Activated naive CD4-positive, alpha-beta T cell treated with anti-CD3 and anti-CD28 coated beads, Interleukin-2, amount 10 ng/mL, durations not matched to agents 7 days and 5 days (primary cell): ENCODE measurements at regions not wholly inside any gene's neighbourhood (a gene's known extent, or its start where the extent isn't known, plus 50 kb on each side); places are given as distances from the start of the nearest gene placed in this dataset.

Source experiments
- CTCF ChIA-PET: fragments of 350-600 bp; sonication (Branson Sonifier 250); formaldehyde crosslinking; loops from one replicate; lab custom pipeline; 2021; ENCODE audit warnings: antibody characterized with exemption; lab: Charles Lee
- DNase-seq: peaks from one replicate; pipeline ENCODE4 v3.0.0-alpha.2; 2020
- H3K27ac Mint-ChIP-seq: one replicate; pipeline ENCODE4 v1.8.0; 2021; ENCODE audit warnings: mild to moderate bottlenecking, moderate library complexity, mixed read lengths
- H3K27me3 Mint-ChIP-seq: one replicate; pipeline ENCODE4 v1.8.0; 2021; ENCODE audit warnings: mild to moderate bottlenecking, mixed read lengths
- H3K36me3 Mint-ChIP-seq: one replicate; pipeline ENCODE4 v1.8.0; 2021; ENCODE audit warnings: mixed read lengths
- H3K4me1 Mint-ChIP-seq: one replicate; pipeline ENCODE4 v1.8.0; 2021; ENCODE audit warnings: mixed read lengths
- H3K4me3 Mint-ChIP-seq: one replicate; pipeline ENCODE4 v1.8.0; 2021; ENCODE audit warnings: mild to moderate bottlenecking, moderate library complexity, mixed read lengths
- H3K9me3 Mint-ChIP-seq: one replicate; pipeline ENCODE4 v1.8.0; 2021; ENCODE audit warnings: mixed read lengths

DNA sequence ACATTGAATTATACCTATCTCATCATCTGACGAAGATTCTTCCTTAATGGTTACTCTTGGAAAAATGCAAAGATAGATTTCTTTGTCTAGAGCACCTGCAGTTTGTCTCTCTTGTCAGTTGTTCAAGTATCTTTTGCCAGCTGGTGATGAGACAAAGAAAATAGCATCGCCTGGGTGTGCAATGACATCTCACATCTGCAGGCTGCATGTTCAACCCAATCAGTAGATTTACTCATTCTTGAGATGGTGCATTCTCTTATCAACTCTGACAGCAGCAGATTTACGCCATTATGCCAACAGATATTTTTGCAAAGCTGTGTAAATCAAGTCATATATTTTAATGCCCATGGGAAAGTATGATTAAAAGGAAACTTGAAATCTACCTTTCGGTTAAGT lies 164.6 kb upstream of the PDGFD start:
- H3K27ac Mint-ChIP-seq: no peak overlapping the region
- no peaks in the 10 kb centered on the region for H3K4me1 Mint-ChIP-seq
- no peaks in the 10 kb centered on the region for H3K27me3 Mint-ChIP-seq
- no peak for DNase-seq
- CTCF ChIA-PET: no interaction called here
- no peaks in the 10 kb centered on the region for H3K36me3 Mint-ChIP-seq
- H3K9me3 Mint-ChIP-seq: no peaks in the 10 kb centered on the region
- H3K4me3 Mint-ChIP-seq: no peak overlapping the region

DNA sequence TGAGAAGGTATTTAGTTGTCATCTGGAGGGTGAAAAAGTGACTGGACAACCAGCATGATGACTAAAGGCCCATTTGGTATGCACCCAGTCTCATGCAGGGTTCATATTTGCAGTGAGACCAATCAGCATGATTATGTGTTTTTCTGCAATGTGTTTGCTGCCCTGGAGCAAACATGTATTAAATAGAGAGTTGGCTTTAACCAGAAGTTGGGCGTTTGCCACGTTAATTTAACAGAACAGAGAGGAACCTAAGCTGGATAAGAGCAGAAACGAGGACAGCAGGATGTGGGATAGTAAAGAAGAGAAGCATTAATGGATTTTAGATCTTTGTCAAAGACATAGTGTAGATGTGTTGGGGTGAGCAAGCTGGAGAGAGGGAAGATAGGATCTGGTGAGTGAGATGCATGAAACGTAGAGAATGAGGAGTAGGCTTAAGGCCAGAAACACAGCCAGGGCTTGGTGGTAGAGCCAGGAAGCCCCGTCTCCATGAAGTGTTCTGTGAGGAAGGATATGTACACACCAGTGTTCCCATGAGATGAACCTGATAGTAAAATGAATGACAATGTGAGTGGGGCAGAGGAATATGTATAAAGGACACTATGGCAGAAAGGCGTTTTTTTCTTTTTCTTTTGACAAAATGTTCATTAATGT lies 164.0 kb upstream of the PDGFD start:
- Mint-ChIP-seq H3K27ac (no peak overlapping the region), H3K36me3 (no peaks in the 10 kb centered on the region), H3K4me1 (no peaks in the 10 kb centered on the region), H3K4me3 (no peak overlapping the region), H3K9me3 (no peaks in the 10 kb centered on the region), H3K27me3 (no peaks in the 10 kb centered on the region)
- CTCF ChIA-PET: no interaction called here
- DNase-seq: no peak

DNA sequence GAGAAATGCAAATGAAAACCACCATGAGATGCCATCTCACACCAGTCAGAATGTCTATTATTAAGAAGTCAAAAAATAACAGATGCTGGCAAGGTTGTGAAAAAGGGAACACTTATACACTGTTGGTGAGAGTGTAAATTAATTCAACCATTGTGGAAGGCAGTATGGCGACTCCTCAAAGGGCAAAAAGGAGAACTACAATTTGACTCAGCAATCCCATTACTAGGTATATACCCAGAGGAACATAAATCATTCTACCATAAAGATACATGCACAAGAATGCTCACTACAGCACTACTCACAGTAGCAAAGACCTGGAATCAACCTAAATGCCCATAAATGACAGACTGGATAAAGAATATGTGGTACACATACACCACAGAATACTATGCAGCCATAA lies 161.1 kb upstream of the PDGFD start:
- Mint-ChIP-seq H3K27me3 (no peaks in the 10 kb centered on the region), H3K4me1 (no peaks in the 10 kb centered on the region), H3K27ac (no peak overlapping the region), H3K36me3 (no peaks in the 10 kb centered on the region), H3K9me3 (no peaks in the 10 kb centered on the region), H3K4me3 (no peak overlapping the region)
- CTCF ChIA-PET: no interaction called here
- no peak for DNase-seq

DNA sequence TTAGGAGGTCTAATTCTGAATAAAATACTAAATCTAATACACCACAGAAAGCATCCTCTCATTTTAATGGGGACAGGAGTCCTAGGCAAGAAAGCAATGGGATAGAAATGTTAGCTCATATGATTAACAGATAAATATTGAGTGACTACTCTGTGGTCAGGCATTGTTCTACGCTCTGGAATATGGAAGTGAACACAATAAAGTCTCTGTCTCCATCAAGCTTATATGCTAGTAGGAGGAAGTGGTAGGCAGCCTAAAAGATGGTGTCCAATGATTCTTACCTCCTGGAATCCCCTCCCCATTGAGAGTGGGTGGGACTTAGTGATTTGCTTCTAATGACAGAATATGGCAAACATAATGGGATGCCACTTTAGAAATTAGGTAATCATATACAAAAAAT lies 160.3 kb upstream of the PDGFD start:
- CTCF ChIA-PET: no interaction called here
- H3K27ac Mint-ChIP-seq: no peak overlapping the region

DNA sequence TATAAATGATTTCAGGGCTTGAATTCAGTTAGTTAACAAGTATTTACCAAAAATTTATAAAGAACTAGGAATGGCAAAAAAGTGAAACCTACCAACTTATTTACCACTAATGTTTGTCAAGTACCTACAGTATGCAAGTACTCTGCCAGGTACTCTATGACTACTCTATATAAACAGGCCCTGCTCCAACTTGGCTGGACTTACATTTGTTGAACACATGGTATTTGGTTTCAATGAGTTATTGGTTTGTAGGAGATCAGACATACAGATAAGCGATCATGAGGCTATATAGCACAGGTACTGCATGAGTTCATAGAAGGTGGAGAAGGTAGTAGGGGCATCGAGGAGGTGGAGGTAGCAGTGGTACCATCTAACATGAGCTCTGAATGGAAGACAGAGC lies 159.9 kb upstream of the PDGFD start:
- CTCF ChIA-PET: no interaction called here
- H3K27ac Mint-ChIP-seq: no peak overlapping the region
- no peaks in the 10 kb centered on the region for H3K36me3 Mint-ChIP-seq
- no peaks in the 10 kb centered on the region for H3K9me3 Mint-ChIP-seq
- no peaks in the 10 kb centered on the region for H3K4me1 Mint-ChIP-seq
- H3K4me3 Mint-ChIP-seq: no peak overlapping the region
- DNase-seq: no peak
- H3K27me3 Mint-ChIP-seq: no peaks in the 10 kb centered on the region

More for the DNA sequence above, 160.3 kb upstream of the PDGFD start:
- no peaks in the 10 kb centered on the region for H3K9me3 Mint-ChIP-seq
- no peak for DNase-seq
- no peaks in the 10 kb centered on the region for H3K36me3 Mint-ChIP-seq
- no peak overlapping the region for H3K4me3 Mint-ChIP-seq
- no peaks in the 10 kb centered on the region for H3K4me1 Mint-ChIP-seq
- H3K27me3 Mint-ChIP-seq: no peaks in the 10 kb centered on the region

DNA sequence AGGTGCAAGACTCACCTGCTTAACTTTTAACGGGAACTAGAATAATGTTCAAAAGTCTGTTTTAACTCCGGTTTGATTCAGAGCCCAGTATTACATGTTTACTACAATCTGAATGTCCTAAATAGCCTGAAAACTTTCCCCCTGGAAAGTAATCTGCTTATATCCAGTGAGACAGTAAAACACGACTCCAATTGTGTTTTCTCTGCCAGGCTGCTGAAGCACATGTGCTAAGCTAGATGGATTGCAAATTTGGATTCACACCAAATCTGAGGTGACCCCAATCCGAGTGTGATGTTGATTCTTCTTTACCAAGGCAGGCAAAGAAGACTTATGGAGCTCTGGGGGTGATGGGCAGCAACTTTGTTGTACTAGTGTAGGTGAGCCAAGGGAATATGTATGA lies 158.7 kb upstream of the PDGFD start:
- Mint-ChIP-seq H3K4me1 (no peaks in the 10 kb centered on the region), H3K27me3 (no peaks in the 10 kb centered on the region), H3K36me3 (no peaks in the 10 kb centered on the region), H3K27ac (no peak overlapping the region), H3K4me3 (no peak overlapping the region), H3K9me3 (no peaks in the 10 kb centered on the region)
- no peak for DNase-seq
- CTCF ChIA-PET: no interaction called here

- no peak for DNase-seq
- H3K4me1 Mint-ChIP-seq: no peaks in the 10 kb centered on the region
- no peaks in the 10 kb centered on the region for H3K9me3 Mint-ChIP-seq
- no peak overlapping the region for H3K27ac Mint-ChIP-seq
- H3K27me3 Mint-ChIP-seq: no peaks in the 10 kb centered on the region
- no peaks in the 10 kb centered on the region for H3K36me3 Mint-ChIP-seq
- H3K4me3 Mint-ChIP-seq: no peak overlapping the region
- CTCF ChIA-PET: no interaction called here
These were observed 157.0 kb upstream of the PDGFD start for GRCh38 chr11:104320956-104321355.

- no peaks in the 10 kb centered on the region for H3K36me3 Mint-ChIP-seq
These were observed 156.2 kb upstream of the PDGFD start for GRCh38 chr11:104320097-104320496.

GRCh38 chr11:104319396-104319795 lies 155.4 kb upstream of the PDGFD start:
- H3K9me3 Mint-ChIP-seq: no peaks in the 10 kb centered on the region
- no peaks in the 10 kb centered on the region for H3K27me3 Mint-ChIP-seq
- CTCF ChIA-PET: no interaction called here
- H3K4me3 Mint-ChIP-seq: no peak overlapping the region
- no peak for DNase-seq
- no peak overlapping the region for H3K27ac Mint-ChIP-seq
- no peaks in the 10 kb centered on the region for H3K36me3 Mint-ChIP-seq
- no peaks in the 10 kb centered on the region for H3K4me1 Mint-ChIP-seq

More at GRCh38 chr11:104320097-104320496, 156.2 kb upstream of the PDGFD start:
- Mint-ChIP-seq H3K27me3 (no peaks in the 10 kb centered on the region), H3K4me1 (no peaks in the 10 kb centered on the region), H3K9me3 (no peaks in the 10 kb centered on the region), H3K27ac (no peak overlapping the region), H3K4me3 (no peak overlapping the region)
- CTCF ChIA-PET: no interaction called here
- no peak for DNase-seq

- Mint-ChIP-seq H3K9me3 (no peaks in the 10 kb centered on the region), H3K27me3 (no peaks in the 10 kb centered on the region), H3K4me3 (no peak overlapping the region), H3K4me1 (no peaks in the 10 kb centered on the region), H3K36me3 (no peaks in the 10 kb centered on the region), H3K27ac (no peak overlapping the region)
- no peak for DNase-seq
- CTCF ChIA-PET: no interaction called here
These were observed 143.0 kb upstream of the PDGFD start for GRCh38 chr11:104306862-104307474.

DNA sequence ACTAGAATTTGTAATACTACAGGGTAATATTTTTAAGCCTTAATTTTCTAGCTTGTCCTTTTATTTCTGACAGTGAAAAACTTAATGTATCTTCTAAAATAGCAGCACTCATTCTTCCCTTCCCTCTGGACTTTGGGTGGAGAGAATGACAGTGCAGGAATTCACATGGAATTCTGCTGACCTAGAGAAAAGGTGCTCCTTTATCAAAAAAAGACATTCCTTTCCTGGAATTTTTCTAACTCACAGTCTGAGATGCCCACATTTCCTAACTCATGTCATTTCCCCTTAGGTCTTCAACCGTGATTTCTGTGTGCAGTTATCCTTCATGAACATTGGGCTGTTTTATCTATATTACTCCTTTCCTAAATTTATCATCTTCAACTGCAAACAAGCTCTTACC lies 137.8 kb upstream of the PDGFD start:
- no peak overlapping the region for H3K27ac Mint-ChIP-seq
- CTCF ChIA-PET: no interaction called here
- no peaks in the 10 kb centered on the region for H3K36me3 Mint-ChIP-seq

DNA sequence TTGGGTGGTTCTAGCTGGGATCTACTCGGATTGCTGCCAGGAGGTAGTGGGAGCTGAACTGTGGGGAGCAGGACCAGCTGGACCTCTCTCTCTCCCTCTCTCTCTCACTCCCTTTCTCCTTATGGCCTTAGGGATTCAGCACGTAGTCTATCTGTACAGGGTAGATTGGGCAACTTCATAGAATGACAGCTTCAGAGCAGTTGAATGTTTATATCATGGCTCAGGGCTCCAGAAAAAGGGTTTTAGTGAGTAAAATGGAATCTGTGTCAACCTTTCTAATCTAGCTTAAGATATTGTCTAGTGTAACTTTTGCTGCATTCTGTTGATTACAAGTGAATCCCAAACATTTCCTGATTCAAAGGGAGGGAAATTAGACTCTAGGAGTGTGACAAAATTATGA lies 127.7 kb upstream of the PDGFD start:
- Mint-ChIP-seq H3K9me3 (no peaks in the 10 kb centered on the region), H3K4me3 (no peak overlapping the region), H3K27me3 (no peaks in the 10 kb centered on the region), H3K36me3 (no peaks in the 10 kb centered on the region), H3K4me1 (no peaks in the 10 kb centered on the region), H3K27ac (no peak overlapping the region)
- DNase-seq: no peak
- CTCF ChIA-PET: no interaction called here

More for the DNA sequence above, 137.8 kb upstream of the PDGFD start:
- Mint-ChIP-seq H3K9me3 (no peaks in the 10 kb centered on the region), H3K4me1 (no peaks in the 10 kb centered on the region), H3K4me3 (no peak overlapping the region), H3K27me3 (no peaks in the 10 kb centered on the region)
- no peak for DNase-seq

GRCh38 chr11:104286129-104286528 lies 122.2 kb upstream of the PDGFD start:
- no peak overlapping the region for H3K4me3 Mint-ChIP-seq

GRCh38 chr11:104279587-104279986 lies 115.6 kb upstream of the PDGFD start:
- no peaks in the 10 kb centered on the region for H3K27me3 Mint-ChIP-seq
- no peak for DNase-seq
- H3K36me3 Mint-ChIP-seq: no peaks in the 10 kb centered on the region
- no peaks in the 10 kb centered on the region for H3K4me1 Mint-ChIP-seq
- no peak overlapping the region for H3K4me3 Mint-ChIP-seq
- no peaks in the 10 kb centered on the region for H3K9me3 Mint-ChIP-seq
- CTCF ChIA-PET: no interaction called here
- no peak overlapping the region for H3K27ac Mint-ChIP-seq

More at GRCh38 chr11:104286129-104286528, 122.2 kb upstream of the PDGFD start:
- H3K9me3 Mint-ChIP-seq: no peaks in the 10 kb centered on the region
- H3K27me3 Mint-ChIP-seq: no peaks in the 10 kb centered on the region
- H3K36me3 Mint-ChIP-seq: no peaks in the 10 kb centered on the region
- H3K27ac Mint-ChIP-seq: no peak overlapping the region
- no peaks in the 10 kb centered on the region for H3K4me1 Mint-ChIP-seq
- no peak for DNase-seq
- CTCF ChIA-PET: no interaction called here

DNA sequence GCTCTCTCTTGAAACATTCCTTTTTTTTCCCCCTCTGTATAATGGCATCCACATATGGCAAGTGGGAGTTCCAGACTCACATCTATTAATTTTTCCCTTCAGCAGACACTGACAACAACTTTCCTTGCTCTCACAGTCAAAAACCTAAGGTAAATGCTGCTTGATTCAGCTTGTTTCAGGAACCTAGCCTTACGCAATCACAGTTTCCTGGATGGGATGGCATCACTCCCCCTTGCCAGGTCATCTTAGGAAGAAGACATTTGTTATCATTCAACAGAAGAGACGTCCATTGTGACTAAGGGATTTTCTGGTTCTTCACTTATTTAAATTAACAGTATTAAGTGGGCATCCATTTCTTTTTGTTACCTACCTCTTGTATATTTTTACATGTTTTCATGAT lies 112.0 kb upstream of the PDGFD start:
- Mint-ChIP-seq H3K9me3 (peaks cover 2% of the 10 kb centered on the region), H3K4me1 (no peaks in the 10 kb centered on the region), H3K36me3 (no peaks in the 10 kb centered on the region), H3K27ac (no peak overlapping the region), H3K4me3 (no peak overlapping the region), H3K27me3 (no peaks in the 10 kb centered on the region)
- no peak for DNase-seq
- CTCF ChIA-PET: no interaction called here
